Keratinocyte (primary cell): ENCODE measurements at regions not wholly inside any gene's neighbourhood (a gene's known extent, or its start where the extent isn't known, plus 50 kb on each side); places are given as distances from the start of the nearest gene placed in this dataset.

ENCODE experiments used
- DNase-seq: peaks from one replicate; pipeline ENCODE4 v3.0.0-alpha.2; 2011; ENCODE audit warnings: low read depth, missing footprints, low spot score
- FAIRE-seq: peaks from 2 replicates; lab custom pipeline; 2011; peaks lifted over from hg19 to GRCh38; lab: Jason Lieb, UNC
- H2AFZ ChIP-seq: 2 replicates; pipeline ENCODE4 v1.6.0; 2012; ENCODE audit warnings: low read length, control low read depth, inconsistent platforms; ENCODE audit not compliant: control insufficient read depth
- H3K27ac ChIP-seq: 2 replicates; pipeline ENCODE4 v1.5.1; 2011; ENCODE audit warnings: low read length; ENCODE audit not compliant: control insufficient read depth, insufficient read depth
- H3K27me3 ChIP-seq: 3 replicates; pipeline ENCODE4 v1.6.0; 2011; ENCODE audit warnings: low read length; ENCODE audit not compliant: control insufficient read depth, insufficient read depth; ENCODE audit errors: extremely low read depth
- H3K36me3 ChIP-seq, 2 experiments: 2 replicates in 1 of 2; 3 replicates in 1 of 2; pipeline ENCODE4 v1.5.1; 2011; ENCODE audit warnings: low read length in 2 of 2, mild to moderate bottlenecking in 1 of 2; ENCODE audit not compliant: control insufficient read depth in 2 of 2, insufficient read depth in 2 of 2; ENCODE audit errors: extremely low read depth in 1 of 2
- H3K4me1 ChIP-seq: 3 replicates; pipeline ENCODE4 v1.5.1; 2011; ENCODE audit warnings: low read length; ENCODE audit not compliant: control insufficient read depth, insufficient read depth; ENCODE audit errors: extremely low read depth
- H3K4me2 ChIP-seq: 3 replicates; pipeline ENCODE4 v1.6.0; 2011; ENCODE audit warnings: low read depth, low read length; ENCODE audit not compliant: control insufficient read depth, insufficient read depth; ENCODE audit errors: extremely low read depth
- H3K4me3 ChIP-seq, 3 experiments: fragments of 200-600 bp in 1 of 3; sonication (generic) in 1 of 3; 2 replicates in 2 of 3; 3 replicates in 1 of 3; pipeline ENCODE4 v1.5.1; 2011 to 2016; ENCODE audit warnings: low read length in 3 of 3, mild to moderate bottlenecking in 3 of 3, control low read depth in 2 of 3, inconsistent platforms in 1 of 3, low read depth in 1 of 3, mixed read lengths in 1 of 3, mixed run types in 1 of 3, moderate library complexity in 1 of 3; ENCODE audit not compliant: control insufficient read depth in 2 of 3, insufficient read depth in 2 of 3; ENCODE audit errors: extremely low read depth in 1 of 3
- H3K79me2 ChIP-seq: 2 replicates; pipeline ENCODE4 v1.6.0; 2012; ENCODE audit warnings: low read length; ENCODE audit not compliant: control insufficient read depth, insufficient read depth
- H3K9ac ChIP-seq: 3 replicates; pipeline ENCODE4 v1.6.0; 2011; ENCODE audit warnings: low read length; ENCODE audit not compliant: control insufficient read depth, insufficient read depth; ENCODE audit errors: extremely low read depth
- H3K9me1 ChIP-seq: 3 replicates; pipeline ENCODE4 v1.6.0; 2011; ENCODE audit warnings: low read length; ENCODE audit not compliant: control insufficient read depth, insufficient read depth; ENCODE audit errors: extremely low read depth
- H3K9me3 ChIP-seq: 2 replicates; pipeline ENCODE4 v1.5.1; 2012; ENCODE audit warnings: low read depth, low read length; ENCODE audit not compliant: control insufficient read depth
- H4K20me1 ChIP-seq: 3 replicates; pipeline ENCODE4 v1.6.0; 2011; ENCODE audit warnings: low read length; ENCODE audit not compliant: control insufficient read depth, insufficient read depth; ENCODE audit errors: extremely low read depth
- CTCF ChIP-seq, 3 experiments: IDR thresholded peaks in 1 of 3; conservative IDR thresholded peaks in 1 of 3; optimal IDR thresholded peaks in 1 of 3; 2 replicates in 2 of 3; 3 replicates in 1 of 3; pipeline versions ENCODE3 to v1.5.1; 2011; ENCODE audit warnings: low read length in 3 of 3, mild to moderate bottlenecking in 3 of 3, moderate library complexity in 2 of 3, control low read depth in 1 of 3, inconsistent platforms in 1 of 3; ENCODE audit not compliant: insufficient read depth in 2 of 3; ENCODE audit errors: extremely low read depth in 1 of 3
- EZH2 ChIP-seq: IDR thresholded peaks from one replicate; pipeline ENCODE4 v1.6.1; 2012; ENCODE audit warnings: inconsistent platforms, mild to moderate bottlenecking, low read length, moderate library complexity
- dilution Hi-C: fragments of 300-500 bp; cut with MboI; formaldehyde crosslinking; loops from one replicate; pipeline ENCODE4 v1.7.0; 2020; ENCODE audit warnings: low sequenced_read_pairs; ENCODE audit not compliant: extremely low pct_ligation_motif_present

- no peaks in the 10 kb centered on the region for H3K27me3 ChIP-seq
Observed at GRCh38 chr22:23512721-23513120, 67.4 kb downstream of the IGLL1 start.

GRCh38 chr22:23512348-23512705 lies 67.8 kb downstream of the IGLL1 start:
- no peaks in the 10 kb centered on the region for H3K79me2 ChIP-seq
- no peaks in the 10 kb centered on the region for H3K27me3 ChIP-seq
- TF ChIP-seq EZH2 (no peak), CTCF (optimal IDR thresholded peaks at IDR 0.05 in 1 of 3, IDR thresholded peaks at IDR 0.05 in 1 of 3, conservative IDR thresholded peaks at IDR 0.05 in 1 of 3; ENCODE audit: extremely low read depth in 1 of 3, insufficient read depth in 2 of 3, low read length in 3 of 3) (no peak)
- no peak overlapping the region for H3K4me3 ChIP-seq
- no peak overlapping the region for H3K4me2 ChIP-seq
- no peak for FAIRE-seq
- no peaks in the 10 kb centered on the region for H3K36me3 ChIP-seq
- H3K27ac ChIP-seq: no peak overlapping the region
- H3K9ac ChIP-seq: no peak overlapping the region
- DNase-seq: no peak
- H3K9me1 ChIP-seq: no peaks in the 10 kb centered on the region
- dilution Hi-C loops: no loop called here
- no peaks in the 10 kb centered on the region for H3K9me3 ChIP-seq
- H3K4me1 ChIP-seq: no peaks in the 10 kb centered on the region
- no peak overlapping the region for H2AFZ ChIP-seq
- H4K20me1 ChIP-seq: no peaks in the 10 kb centered on the region

More at GRCh38 chr22:23512721-23513120, 67.4 kb downstream of the IGLL1 start:
- Histone ChIP-seq H3K9me3 (no peaks in the 10 kb centered on the region), H3K79me2 (no peaks in the 10 kb centered on the region), H3K4me1 (no peaks in the 10 kb centered on the region), H3K9ac (no peak overlapping the region), H3K4me2 (no peak overlapping the region), H3K4me3 (no peak overlapping the region), H3K9me1 (no peaks in the 10 kb centered on the region), H2AFZ (no peak overlapping the region), H4K20me1 (no peaks in the 10 kb centered on the region), H3K36me3 (no peaks in the 10 kb centered on the region), H3K27ac (no peak overlapping the region)
- FAIRE-seq (no peak), DNase-seq (no peak)
- dilution Hi-C loops: no loop called here
- no peak for TF ChIP-seq EZH2
- TF ChIP-seq CTCF (optimal IDR thresholded peaks at IDR 0.05 in 1 of 3, IDR thresholded peaks at IDR 0.05 in 1 of 3, conservative IDR thresholded peaks at IDR 0.05 in 1 of 3; ENCODE audit: extremely low read depth in 1 of 3, insufficient read depth in 2 of 3, low read length in 3 of 3): no peak
